Tibial nerve (tissue), 4 donors: ENCODE measurements at regions not wholly inside any gene's neighbourhood (a gene's known extent, or its start where the extent isn't known, plus 50 kb on each side); places are given as distances from the start of the nearest gene placed in this dataset.

ENCODE experiments used
- DNase-seq, 2 donors: peaks; one replicate each; pipeline ENCODE4 v3.0.0-alpha.2; 2019; ENCODE audit warnings: low spot score in 2 of 2
- H3K27ac ChIP-seq, 4 donors: fragments of 200-600 bp; sonication (generic) in 3 of 4; one replicate each; pipeline ENCODE4 v1.5.1; 2017 to 2019; ENCODE audit warnings: mild to moderate bottlenecking in 1 of 4
- H3K27me3 ChIP-seq, 2 donors: fragments of 200-600 bp; sonication (generic) in 1 of 2; one replicate each; pipeline versions ENCODE4 v1.5.1 to v1.6.0; 2017 to 2019
- H3K36me3 ChIP-seq, 3 donors: fragments of 200-600 bp; sonication (generic); one replicate each; pipeline ENCODE4 v1.5.1; 2018 to 2019
- H3K4me1 ChIP-seq, 4 donors: fragments of 200-600 bp; sonication (generic) in 3 of 4; one replicate each; pipeline ENCODE4 v1.5.1; 2017 to 2019
- H3K4me3 ChIP-seq, 4 donors: fragments of 200-600 bp; sonication (generic) in 3 of 4; one replicate each; pipeline ENCODE4 v1.5.1; 2017 to 2019; ENCODE audit warnings: mild to moderate bottlenecking in 1 of 4, moderate library complexity in 1 of 4
- H3K9me3 ChIP-seq, 4 donors: fragments of 200-600 bp; sonication (generic) in 3 of 4; one replicate each; pipeline ENCODE4 v1.5.1; 2017 to 2019
- EP300 ChIP-seq, 2 donors: sonication (generic); formaldehyde crosslinking; IDR thresholded peaks; one replicate each; pipeline ENCODE4 v1.6.1; 2017; ENCODE audit warnings: antibody characterized with exemption in 2 of 2, mild to moderate bottlenecking in 1 of 2
- POLR2A ChIP-seq, 2 donors: fragments of 450-650 bp; IDR thresholded peaks; one replicate each; pipeline ENCODE4 v1.6.1; 2017; ENCODE audit warnings: antibody characterized with exemption in 2 of 2, mild to moderate bottlenecking in 2 of 2, moderate library complexity in 2 of 2
- WGBS, 2 donors: methylation state at CpG; one replicate each; pipeline ENCODE4 v1.1.5; 2018; 5-methylcytosine and 5-hydroxymethylcytosine counted together
- TF ChIP-seq, protein P1 (sequence below), 5 experiments: fragments of 200-600 bp in 3 of 5; fragments of 450-650 bp in 2 of 5; sonication (generic) in 3 of 5; IDR thresholded peaks; one replicate each; pipeline ENCODE4 v1.5.1; 2016 to 2019; ENCODE audit warnings: antibody characterized with exemption in 5 of 5, mild to moderate bottlenecking in 3 of 5, moderate library complexity in 2 of 5

DNA sequence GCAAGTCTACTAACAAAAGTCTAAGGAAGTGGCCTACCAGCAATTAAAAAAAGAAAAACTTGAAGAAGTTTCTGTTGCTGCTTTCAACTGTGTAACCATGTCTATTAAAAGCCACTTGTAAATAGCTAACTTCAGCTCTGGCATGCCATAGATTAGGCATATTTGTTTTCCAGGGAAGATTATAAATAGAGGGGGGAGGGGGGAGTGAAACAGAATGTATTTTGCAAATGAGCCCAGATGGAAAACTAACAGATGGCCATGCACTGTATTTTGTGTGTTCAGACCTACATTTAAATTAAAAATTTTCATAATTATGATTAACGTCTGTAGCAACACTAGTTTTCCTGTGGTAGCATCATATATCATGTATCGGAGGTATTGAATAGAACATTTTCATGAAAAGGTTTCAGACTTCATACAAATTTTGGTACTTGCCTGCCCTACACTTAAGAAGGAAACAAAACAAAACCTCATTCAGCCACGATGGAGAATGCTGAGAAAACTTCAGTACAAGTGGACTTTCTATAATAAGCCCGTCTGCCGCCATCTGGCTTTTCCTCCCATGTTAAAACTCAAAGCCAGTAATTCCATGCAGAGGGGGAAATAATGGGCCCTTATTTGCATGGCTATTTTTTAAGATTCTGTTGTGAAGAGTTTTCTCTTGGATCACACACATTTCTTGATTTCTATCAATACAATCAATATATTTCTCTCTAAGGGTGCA, 220.4 kb upstream of the SMARCA2 start:
- Histone ChIP-seq H3K27ac (no peak overlapping the region), H3K27me3 (no peaks in the 10 kb centered on the region), H3K4me1 (no peaks in the 10 kb centered on the region), H3K36me3 (no peaks in the 10 kb centered on the region), H3K4me3 (no peak overlapping the region), H3K9me3 (no peaks in the 10 kb centered on the region)
- no peak for TF ChIP-seq POLR2A (IDR thresholded peaks at IDR 0.05)
- no peak for TF ChIP-seq EP300 (IDR thresholded peaks at IDR 0.05)
- TF ChIP-seq, protein P1, sequence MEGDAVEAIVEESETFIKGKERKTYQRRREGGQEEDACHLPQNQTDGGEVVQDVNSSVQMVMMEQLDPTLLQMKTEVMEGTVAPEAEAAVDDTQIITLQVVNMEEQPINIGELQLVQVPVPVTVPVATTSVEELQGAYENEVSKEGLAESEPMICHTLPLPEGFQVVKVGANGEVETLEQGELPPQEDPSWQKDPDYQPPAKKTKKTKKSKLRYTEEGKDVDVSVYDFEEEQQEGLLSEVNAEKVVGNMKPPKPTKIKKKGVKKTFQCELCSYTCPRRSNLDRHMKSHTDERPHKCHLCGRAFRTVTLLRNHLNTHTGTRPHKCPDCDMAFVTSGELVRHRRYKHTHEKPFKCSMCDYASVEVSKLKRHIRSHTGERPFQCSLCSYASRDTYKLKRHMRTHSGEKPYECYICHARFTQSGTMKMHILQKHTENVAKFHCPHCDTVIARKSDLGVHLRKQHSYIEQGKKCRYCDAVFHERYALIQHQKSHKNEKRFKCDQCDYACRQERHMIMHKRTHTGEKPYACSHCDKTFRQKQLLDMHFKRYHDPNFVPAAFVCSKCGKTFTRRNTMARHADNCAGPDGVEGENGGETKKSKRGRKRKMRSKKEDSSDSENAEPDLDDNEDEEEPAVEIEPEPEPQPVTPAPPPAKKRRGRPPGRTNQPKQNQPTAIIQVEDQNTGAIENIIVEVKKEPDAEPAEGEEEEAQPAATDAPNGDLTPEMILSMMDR (IDR thresholded peaks at IDR 0.05): no peak
- WGBS, 2 donors: 67 to 72% methylated on average over 5 of the region's 5 CpGs
- no peak for DNase-seq

DNA sequence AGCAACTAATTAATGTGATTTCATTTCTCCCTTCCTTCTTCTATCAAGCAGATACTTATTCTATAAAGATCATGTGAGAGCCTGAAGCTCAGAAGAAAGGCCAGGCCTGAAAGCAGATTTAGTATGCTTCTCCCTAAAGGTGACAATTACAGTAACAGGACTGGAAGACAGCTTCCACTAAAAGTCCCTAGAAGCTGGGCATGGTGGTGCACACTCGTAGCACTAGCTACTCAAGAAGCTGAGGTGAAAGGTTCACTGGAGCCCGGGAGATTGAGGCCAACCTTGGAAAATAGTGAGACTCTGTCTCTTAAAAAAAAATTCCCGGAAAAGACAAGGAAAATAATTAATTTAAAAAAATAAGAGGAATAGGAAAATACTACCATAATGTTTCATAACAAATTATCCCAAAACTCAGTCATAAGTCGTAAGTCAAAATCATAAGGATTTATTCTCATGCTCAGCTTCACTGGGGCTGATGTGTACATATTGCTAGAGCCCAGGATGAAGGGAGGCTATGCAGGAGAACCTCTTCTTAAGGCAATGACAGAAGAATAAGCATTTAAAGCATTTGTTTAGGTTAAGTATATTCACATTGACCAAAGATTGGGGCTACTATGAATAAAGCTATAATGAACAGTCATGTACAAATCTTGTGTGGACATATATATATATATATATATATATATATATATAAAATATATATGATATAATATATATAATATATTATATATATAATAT, 210.8 kb upstream of the SMARCA2 start:
- no peaks in the 10 kb centered on the region for H3K27me3 ChIP-seq
- H3K27ac ChIP-seq: no peak overlapping the region
- no peak for TF ChIP-seq POLR2A (IDR thresholded peaks at IDR 0.05)
- no peak for TF ChIP-seq EP300 (IDR thresholded peaks at IDR 0.05)
- TF ChIP-seq, protein P1 (IDR thresholded peaks at IDR 0.05): no peak
- H3K4me1 ChIP-seq: no peaks in the 10 kb centered on the region
- DNase-seq: no peak
- no peaks in the 10 kb centered on the region for H3K36me3 ChIP-seq
- H3K9me3 ChIP-seq: no peaks in the 10 kb centered on the region
- 81 to 91% methylated on average over 4 of the region's 4 CpGs for WGBS, 2 donors
- no peak overlapping the region for H3K4me3 ChIP-seq

DNA sequence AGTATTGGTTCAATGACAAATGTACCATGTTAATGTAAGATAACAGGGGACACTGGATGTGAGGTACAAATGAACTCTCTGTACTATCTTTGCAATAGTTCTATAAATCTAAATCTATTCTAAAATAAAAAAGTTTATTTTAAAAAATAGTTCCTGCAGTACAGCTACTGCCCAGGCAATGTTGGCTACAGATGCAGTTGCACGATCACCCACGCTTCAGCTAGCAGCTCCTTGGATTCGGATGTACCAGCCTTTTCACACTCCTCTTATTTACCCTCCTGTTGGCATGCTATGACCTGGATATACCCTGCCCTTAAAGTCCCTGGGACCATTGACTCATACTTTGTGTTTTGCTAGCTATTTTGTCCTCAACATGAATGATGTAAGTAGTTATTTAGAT, 185.4 kb upstream of the SMARCA2 start:
- Histone ChIP-seq H3K27ac (no peak overlapping the region), H3K27me3 (no peaks in the 10 kb centered on the region), H3K9me3 (no peaks in the 10 kb centered on the region), H3K4me1 (no peaks in the 10 kb centered on the region), H3K4me3 (no peak overlapping the region), H3K36me3 (no peaks in the 10 kb centered on the region)
- no peak for DNase-seq
- TF ChIP-seq POLR2A (IDR thresholded peaks at IDR 0.05): no peak
- TF ChIP-seq, protein P1 (IDR thresholded peaks at IDR 0.05): no peak
- no peak for TF ChIP-seq EP300 (IDR thresholded peaks at IDR 0.05)
- WGBS, 2 donors: 83 to 84% methylated on average over 3 of the region's 3 CpGs

DNA sequence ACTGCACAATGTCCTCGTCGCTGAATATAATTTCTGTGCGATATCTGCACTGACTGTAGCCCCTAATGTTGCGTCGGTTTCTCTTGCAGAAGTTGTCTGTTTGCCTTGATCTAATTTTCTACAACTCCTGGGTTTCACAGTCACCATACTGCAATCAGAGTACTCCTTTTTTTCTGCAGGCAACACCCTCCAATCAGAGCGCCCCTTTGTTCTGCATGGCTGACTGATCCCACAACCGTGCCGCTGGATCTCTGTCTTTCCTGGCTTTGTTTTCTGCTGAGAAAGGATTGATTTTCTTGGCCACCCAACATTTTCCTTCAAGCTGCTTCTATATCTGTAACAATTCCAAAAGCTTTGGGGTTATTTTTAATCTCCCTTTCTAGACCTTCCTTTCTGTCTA, 182.2 kb upstream of the SMARCA2 start:
- Histone ChIP-seq H3K27ac (no peak overlapping the region), H3K27me3 (no peaks in the 10 kb centered on the region), H3K9me3 (no peaks in the 10 kb centered on the region), H3K36me3 (no peaks in the 10 kb centered on the region), H3K4me1 (no peaks in the 10 kb centered on the region), H3K4me3 (no peak overlapping the region)
- no peak for DNase-seq
- TF ChIP-seq EP300 (IDR thresholded peaks at IDR 0.05) (no peak), POLR2A (IDR thresholded peaks at IDR 0.05) (no peak)
- TF ChIP-seq, protein P1 (IDR thresholded peaks at IDR 0.05): no peak
- 73 to 75% methylated on average over 8 of the region's 8 CpGs for WGBS, 2 donors

DNA sequence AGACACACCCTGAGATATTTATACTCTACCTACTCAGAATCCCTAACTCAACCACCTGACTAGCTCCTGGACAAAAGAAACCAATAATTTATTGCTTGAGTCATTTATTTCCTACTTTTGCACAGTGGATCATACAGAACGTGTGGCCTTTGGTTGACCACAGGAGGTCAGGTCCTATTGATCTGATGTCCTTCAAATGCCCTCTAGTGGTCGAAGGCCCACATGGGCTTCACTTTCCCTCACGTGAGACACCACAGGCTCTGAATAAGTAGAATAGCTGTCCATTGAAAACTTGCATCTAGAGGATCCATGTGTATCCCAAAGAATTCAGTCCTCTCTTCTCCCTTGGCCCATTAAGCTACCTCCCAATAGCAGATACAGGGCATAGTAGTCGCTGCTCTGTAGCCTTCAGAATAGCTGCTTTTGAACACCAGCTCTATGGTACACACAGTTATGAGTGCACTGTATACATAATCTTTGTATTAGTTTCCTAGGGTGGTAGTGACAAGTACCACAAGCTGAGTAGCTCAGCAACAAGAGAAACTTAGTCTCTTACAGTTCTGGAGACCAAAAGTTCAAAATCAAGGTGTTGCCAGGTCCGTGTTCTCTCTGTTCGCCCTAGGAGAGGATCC, 177.6 kb upstream of the SMARCA2 start:
- no peak for TF ChIP-seq POLR2A (IDR thresholded peaks at IDR 0.05)
- WGBS, 2 donors: 38 to 45% methylated on average over 6 of the region's 6 CpGs
- Histone ChIP-seq H3K27ac (no peak overlapping the region), H3K9me3 (no peaks in the 10 kb centered on the region), H3K4me1 (no peaks in the 10 kb centered on the region), H3K36me3 (no peaks in the 10 kb centered on the region), H3K27me3 (no peaks in the 10 kb centered on the region), H3K4me3 (no peak overlapping the region)
- DNase-seq: peak in 1 of 2 donors; percentile 9
